HG02870 (cell line): ENCODE measurements at regions not wholly inside any gene's neighbourhood (a gene's known extent, or its start where the extent isn't known, plus 50 kb on each side); places are given as distances from the start of the nearest gene placed in this dataset.
"Not testable (repeated sequence)": the region's sequence is repeated elsewhere in the genome, so short reads cannot be mapped to it uniquely, and the experiment has no call there.

Experiments used
- ATAC-seq: cut with Tn5 transposase; IDR thresholded peaks from one replicate; pipeline ENCODE4 v1.9.1; 2021; ENCODE audit warnings: mild to moderate bottlenecking, moderate library complexity; ENCODE audit not compliant: unreplicated experiment

- no peak for ATAC-seq
Measured at GRCh38 chr14:54251356-54251755, 145.5 kb upstream of the CDKN3 start.

GRCh38 chr14:54252072-54252730 is 144.6 kb upstream of the CDKN3 start:
- no peak for ATAC-seq

GRCh38 chr14:54253195-54253947 is 143.4 kb upstream of the CDKN3 start:
- ATAC-seq = peak; percentile 89

- no peak for ATAC-seq
Measured at GRCh38 chr14:54256156-54256555, 140.7 kb upstream of the CDKN3 start.

- ATAC-seq = no peak
Measured at GRCh38 chr14:54257424-54257823, 139.4 kb upstream of the CDKN3 start.

- ATAC-seq = no peak
Measured at GRCh38 chr14:54258382-54258781, 138.4 kb upstream of the CDKN3 start.

- no peak for ATAC-seq
Measured at GRCh38 chr14:54259821-54260220, 137.0 kb upstream of the CDKN3 start.

GRCh38 chr14:54261283-54261682 is 135.5 kb upstream of the CDKN3 start:
- no peak for ATAC-seq

- ATAC-seq = not testable (repeated sequence)
Measured at GRCh38 chr14:54266616-54267015, 130.2 kb upstream of the CDKN3 start.

GRCh38 chr14:54267172-54267571 is 129.6 kb upstream of the CDKN3 start:
- ATAC-seq = peak; percentile 91

GRCh38 chr14:54275997-54276725 is 120.6 kb upstream of the CDKN3 start:
- ATAC-seq = no peak

- ATAC-seq = no peak
Measured at GRCh38 chr14:54278087-54278486, 118.7 kb upstream of the CDKN3 start.

- no peak for ATAC-seq
Measured at GRCh38 chr14:54278665-54279295, 118.0 kb upstream of the CDKN3 start.

- ATAC-seq = no peak
Measured at GRCh38 chr14:54282849-54283248, 114.0 kb upstream of the CDKN3 start.

GRCh38 chr14:54285030-54285429 is 111.8 kb upstream of the CDKN3 start:
- ATAC-seq = no peak

- no peak for ATAC-seq
Measured at GRCh38 chr14:54291491-54292191, 105.2 kb upstream of the CDKN3 start.

GRCh38 chr14:54294802-54295201 is 102.0 kb upstream of the CDKN3 start:
- ATAC-seq = no peak

GRCh38 chr14:54299410-54300363 is 97.1 kb upstream of the CDKN3 start:
- no peak for ATAC-seq

- ATAC-seq = no peak
Measured at GRCh38 chr14:54300881-54301280, 95.9 kb upstream of the CDKN3 start.

GRCh38 chr14:54301359-54301758 is 95.4 kb upstream of the CDKN3 start:
- ATAC-seq = no peak
